Panc1 (cell line): ENCODE measurements at regions not wholly inside any gene's neighbourhood (a gene's known extent, or its start where the extent isn't known, plus 50 kb on each side); places are given as distances from the start of the nearest gene placed in this dataset.

Experiments used
- ATAC-seq: fragments of 200-7000 bp; cut with Tn5 transposase; 2 replicates; pipeline ENCODE4 v1.9.1; 2020; ENCODE audit warnings: mild to moderate bottlenecking, moderate library complexity
- BruUV-seq: library from RNA; stranded (reverse); fragments of 400-500 nt; replicated peaks from 2 replicates; lab custom pipeline; 2021; lab: Mats Ljungman, UMichigan
- CTCF ChIA-PET: fragments of 300-600 bp; sonication (Branson Sonifier 250); formaldehyde crosslinking; loops from one replicate; lab custom pipeline; 2022; ENCODE audit warnings: antibody characterized with exemption; lab: Charles Lee
- POLR2A ChIA-PET: fragments of 300-600 bp; sonication (Branson Sonifier 250); formaldehyde crosslinking; loops from one replicate; lab custom pipeline; 2022; ENCODE audit warnings: antibody characterized with exemption; lab: Charles Lee
- DNase-seq: peaks from one replicate; pipeline ENCODE4 v3.0.0-alpha.2; 2010; ENCODE audit warnings: low read depth, low spot score
- H3K27ac ChIP-seq: 2 replicates; pipeline ENCODE4 v1.5.1; 2011; ENCODE audit warnings: mild to moderate bottlenecking, low read length, inconsistent platforms
- H3K27me3 ChIP-seq: fragments of 200-500 bp; sonication (Bioruptor generic); 2 replicates; pipeline ENCODE4 v1.6.0; 2014; ENCODE audit warnings: low read length, inconsistent platforms; ENCODE audit not compliant: control insufficient read depth, insufficient read depth
- H3K36me3 ChIP-seq: fragments of 200-500 bp; sonication (Bioruptor generic); 2 replicates; pipeline ENCODE4 v1.5.1; 2014; ENCODE audit warnings: inconsistent platforms, mild to moderate bottlenecking, low read length, moderate library complexity; ENCODE audit not compliant: control insufficient read depth, insufficient read depth
- H3K4me1 ChIP-seq: 2 replicates; pipeline ENCODE4 v1.5.1; 2011; ENCODE audit warnings: inconsistent platforms, mild to moderate bottlenecking, low read length, moderate library complexity; ENCODE audit not compliant: control insufficient read depth, insufficient read depth
- H3K4me3 ChIP-seq, 2 experiments: 2 replicates each; pipeline ENCODE4 v1.5.1; 2011 to 2012; ENCODE audit warnings: low read depth in 2 of 2, low read length in 2 of 2, mild to moderate bottlenecking in 2 of 2, inconsistent platforms in 1 of 2, moderate library complexity in 1 of 2
- H3K9me3 ChIP-seq: fragments of 200-500 bp; sonication (Bioruptor generic); 2 replicates; pipeline ENCODE4 v1.5.1; 2014; ENCODE audit warnings: low read depth, mild to moderate bottlenecking, inconsistent platforms, low read length, moderate library complexity; ENCODE audit not compliant: control insufficient read depth, insufficient read depth
- POLR2AphosphoS5 ChIP-seq: IDR thresholded peaks from 2 replicates; pipeline ENCODE4 v1.6.1; 2012; ENCODE audit warnings: mild to moderate bottlenecking, low read depth, low read length, moderate library complexity
- SIN3A ChIP-seq: IDR thresholded peaks from 2 replicates; pipeline ENCODE4 v1.6.1; 2012; ENCODE audit warnings: low read depth, mild to moderate bottlenecking, low read length, moderate library complexity, borderline replicate concordance; ENCODE audit not compliant: insufficient read depth
- TCF7L2 ChIP-seq: IDR thresholded peaks from 2 replicates; pipeline ENCODE4 v1.6.1; 2011; ENCODE audit warnings: mild to moderate bottlenecking, low read depth, low read length, inconsistent platforms
- in situ Hi-C: cut with HindIII; loops from 2 replicates; pipeline ENCODE4 v1.10.0; 2016; ENCODE audit warnings: low sequenced_read_pairs, low pct_unique_long_range_greater_than_20kb
- intact Hi-C: fragments of 100-400 bp; cut with micrococcal nuclease; formaldehyde crosslinking; loops from one replicate; pipeline ENCODE4 v1.10.0; 2022; ENCODE audit not compliant: unreplicated experiment
- TF ChIP-seq, protein P1 (sequence below), 2 experiments: IDR thresholded peaks; 2 replicates each; pipeline ENCODE4 v1.6.1; 2011 to 2012; ENCODE audit warnings: low read depth in 2 of 2, control low read depth in 1 of 2, low read length in 1 of 2, mild to moderate bottlenecking in 1 of 2, moderate library complexity in 1 of 2; ENCODE audit not compliant: insufficient read depth in 1 of 2
- TF ChIP-seq, protein P2 (sequence below): fragments of 450-650 bp; IDR thresholded peaks from 2 replicates; pipeline ENCODE4 v1.5.1; 2017; ENCODE audit warnings: mild to moderate bottlenecking

DNA sequence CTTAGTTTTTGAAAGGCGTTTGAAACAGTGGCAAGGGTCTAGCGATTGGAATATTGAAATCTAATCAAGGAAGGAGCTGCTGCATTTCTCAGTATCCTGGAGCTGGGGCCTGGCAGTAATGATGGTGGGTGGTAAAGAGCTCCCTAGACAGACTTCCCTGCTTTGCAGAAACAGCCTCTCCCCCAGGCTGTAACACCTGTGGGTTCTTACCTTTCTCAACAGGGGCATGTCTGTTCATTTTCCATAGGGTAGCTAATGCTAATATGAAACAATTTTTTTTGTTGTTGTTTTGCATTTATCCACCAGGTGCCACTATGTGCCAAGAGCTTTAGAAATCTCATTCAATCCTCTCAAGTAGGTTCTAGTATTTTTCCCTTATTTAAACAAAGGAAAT is 345.5 kb downstream of the REEP3 start:
- Histone ChIP-seq H3K27me3 (peaks cover 20% of the 10 kb centered on the region), H3K36me3 (no peaks in the 10 kb centered on the region), H3K27ac (no peak overlapping the region), H3K9me3 (no peaks in the 10 kb centered on the region), H3K4me1 (peaks cover 10% of the 10 kb centered on the region), H3K4me3 (no peak overlapping the region)
- in situ Hi-C loops (no loop called here), intact Hi-C loops (loop anchor here (2.0 to 5.0 kb wide), 2 partner anchors 110 to 176 kb away; no protein-coding TSS in a partner anchor)
- TF ChIP-seq, protein P1, sequence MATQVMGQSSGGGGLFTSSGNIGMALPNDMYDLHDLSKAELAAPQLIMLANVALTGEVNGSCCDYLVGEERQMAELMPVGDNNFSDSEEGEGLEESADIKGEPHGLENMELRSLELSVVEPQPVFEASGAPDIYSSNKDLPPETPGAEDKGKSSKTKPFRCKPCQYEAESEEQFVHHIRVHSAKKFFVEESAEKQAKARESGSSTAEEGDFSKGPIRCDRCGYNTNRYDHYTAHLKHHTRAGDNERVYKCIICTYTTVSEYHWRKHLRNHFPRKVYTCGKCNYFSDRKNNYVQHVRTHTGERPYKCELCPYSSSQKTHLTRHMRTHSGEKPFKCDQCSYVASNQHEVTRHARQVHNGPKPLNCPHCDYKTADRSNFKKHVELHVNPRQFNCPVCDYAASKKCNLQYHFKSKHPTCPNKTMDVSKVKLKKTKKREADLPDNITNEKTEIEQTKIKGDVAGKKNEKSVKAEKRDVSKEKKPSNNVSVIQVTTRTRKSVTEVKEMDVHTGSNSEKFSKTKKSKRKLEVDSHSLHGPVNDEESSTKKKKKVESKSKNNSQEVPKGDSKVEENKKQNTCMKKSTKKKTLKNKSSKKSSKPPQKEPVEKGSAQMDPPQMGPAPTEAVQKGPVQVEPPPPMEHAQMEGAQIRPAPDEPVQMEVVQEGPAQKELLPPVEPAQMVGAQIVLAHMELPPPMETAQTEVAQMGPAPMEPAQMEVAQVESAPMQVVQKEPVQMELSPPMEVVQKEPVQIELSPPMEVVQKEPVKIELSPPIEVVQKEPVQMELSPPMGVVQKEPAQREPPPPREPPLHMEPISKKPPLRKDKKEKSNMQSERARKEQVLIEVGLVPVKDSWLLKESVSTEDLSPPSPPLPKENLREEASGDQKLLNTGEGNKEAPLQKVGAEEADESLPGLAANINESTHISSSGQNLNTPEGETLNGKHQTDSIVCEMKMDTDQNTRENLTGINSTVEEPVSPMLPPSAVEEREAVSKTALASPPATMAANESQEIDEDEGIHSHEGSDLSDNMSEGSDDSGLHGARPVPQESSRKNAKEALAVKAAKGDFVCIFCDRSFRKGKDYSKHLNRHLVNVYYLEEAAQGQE (IDR thresholded peaks at IDR 0.05; ENCODE audit: insufficient read depth in 1 of 2, low read depth in 2 of 2, low read length in 1 of 2), result no peak
- TF ChIP-seq, protein P2, sequence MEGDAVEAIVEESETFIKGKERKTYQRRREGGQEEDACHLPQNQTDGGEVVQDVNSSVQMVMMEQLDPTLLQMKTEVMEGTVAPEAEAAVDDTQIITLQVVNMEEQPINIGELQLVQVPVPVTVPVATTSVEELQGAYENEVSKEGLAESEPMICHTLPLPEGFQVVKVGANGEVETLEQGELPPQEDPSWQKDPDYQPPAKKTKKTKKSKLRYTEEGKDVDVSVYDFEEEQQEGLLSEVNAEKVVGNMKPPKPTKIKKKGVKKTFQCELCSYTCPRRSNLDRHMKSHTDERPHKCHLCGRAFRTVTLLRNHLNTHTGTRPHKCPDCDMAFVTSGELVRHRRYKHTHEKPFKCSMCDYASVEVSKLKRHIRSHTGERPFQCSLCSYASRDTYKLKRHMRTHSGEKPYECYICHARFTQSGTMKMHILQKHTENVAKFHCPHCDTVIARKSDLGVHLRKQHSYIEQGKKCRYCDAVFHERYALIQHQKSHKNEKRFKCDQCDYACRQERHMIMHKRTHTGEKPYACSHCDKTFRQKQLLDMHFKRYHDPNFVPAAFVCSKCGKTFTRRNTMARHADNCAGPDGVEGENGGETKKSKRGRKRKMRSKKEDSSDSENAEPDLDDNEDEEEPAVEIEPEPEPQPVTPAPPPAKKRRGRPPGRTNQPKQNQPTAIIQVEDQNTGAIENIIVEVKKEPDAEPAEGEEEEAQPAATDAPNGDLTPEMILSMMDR, result peak; percentile 86
- TF ChIP-seq POLR2AphosphoS5 (no peak), TCF7L2 (no peak), SIN3A (no peak)
- BruUV-seq, result no TSS peak
- DNase-seq (peak; percentile 13), ATAC-seq (peak; percentile 82)
- POLR2A ChIA-PET, result interaction anchor here (0.7 kb wide), 1 partner anchor 1248 kb away, joined by 4 read pairs; no protein-coding TSS in a partner anchor
- CTCF ChIA-PET, result interaction anchor here (0.6 to 1.9 kb wide), 6 partner anchors 9 to 684 kb away, joined by 3 to 19 read pairs (median 4); no protein-coding TSS in a partner anchor

GRCh38 chr10:63878428-63878827 is 357.2 kb downstream of the REEP3 start:
- Histone ChIP-seq H3K4me3 (no peak overlapping the region), H3K9me3 (peaks cover 8% of the 10 kb centered on the region; the same call in 1 of the 2 replicates), H3K27ac (no peak overlapping the region), H3K27me3 (no peaks in the 10 kb centered on the region), H3K4me1 (no peaks in the 10 kb centered on the region), H3K36me3 (no peaks in the 10 kb centered on the region)
- POLR2A ChIA-PET, result no interaction called here
- in situ Hi-C loops (no loop called here), intact Hi-C loops (no loop called here)
- no TSS peak for BruUV-seq
- no peak for DNase-seq
- no peak for ATAC-seq
- no peak for TF ChIP-seq TCF7L2
- no peak for TF ChIP-seq SIN3A
- TF ChIP-seq POLR2AphosphoS5, result no peak
- TF ChIP-seq, protein P2, result no peak
- TF ChIP-seq, protein P1 (IDR thresholded peaks at IDR 0.05; ENCODE audit: insufficient read depth in 1 of 2, low read depth in 2 of 2, low read length in 1 of 2), result no peak
- CTCF ChIA-PET, result no interaction called here
